DOHH2 (cell line): ENCODE measurements at regions not wholly inside any gene's neighbourhood (a gene's known extent, or its start where the extent isn't known, plus 50 kb on each side); places are given as distances from the start of the nearest gene placed in this dataset.
"Not testable (repeated sequence)": the region's sequence is repeated elsewhere in the genome, so short reads cannot be mapped to it uniquely, and the experiment has no call there.

Experiments
- H3F3A ChIP-seq: fragments of 200-600 bp; sonication (generic), shearing (Covaris generic); 2 replicates; pipeline ENCODE4 v1.6.0; 2016; ENCODE audit warnings: antibody characterized with exemption, mild to moderate bottlenecking; ENCODE audit not compliant: control insufficient read depth, insufficient read depth
- H3K27ac ChIP-seq: fragments of 200-600 bp; sonication (generic); 2 replicates; pipeline ENCODE4 v1.5.1; 2014; ENCODE audit warnings: low read depth, mild to moderate bottlenecking, low read length, moderate library complexity
- H3K27me3 ChIP-seq: fragments of 200-600 bp; sonication (generic); 2 replicates; pipeline ENCODE4 v1.6.1; 2014; ENCODE audit warnings: mild to moderate bottlenecking, low read length, mixed read lengths; ENCODE audit not compliant: control insufficient read depth
- H3K36me3 ChIP-seq: fragments of 200-600 bp; sonication (generic); 2 replicates; pipeline ENCODE4 v1.6.1; 2014; ENCODE audit warnings: mild to moderate bottlenecking, low read length, moderate library complexity, mixed read lengths; ENCODE audit not compliant: control insufficient read depth
- H3K4me1 ChIP-seq: fragments of 200-600 bp; sonication (generic); 2 replicates; pipeline ENCODE4 v1.6.1; 2014; ENCODE audit warnings: mild to moderate bottlenecking, low read length, mixed read lengths; ENCODE audit not compliant: control insufficient read depth
- H3K4me2 ChIP-seq: fragments of 200-600 bp; sonication (generic); 2 replicates; pipeline ENCODE4 v1.6.0; 2014; ENCODE audit warnings: mild to moderate bottlenecking, low read length, moderate library complexity
- H3K4me3 ChIP-seq: fragments of 200-600 bp; sonication (generic); 2 replicates; pipeline ENCODE4 v1.5.1; 2014; ENCODE audit warnings: mild to moderate bottlenecking, low read length, mixed read lengths
- H3K79me2 ChIP-seq: fragments of 200-600 bp; sonication (generic); 2 replicates; pipeline ENCODE4 v1.6.1; 2014; ENCODE audit warnings: mild to moderate bottlenecking, low read length, mixed read lengths; ENCODE audit not compliant: control insufficient read depth
- H3K9me2 ChIP-seq: fragments of 200-600 bp; sonication (generic); replicated peaks from 2 replicates; pipeline ENCODE4 v1.6.1; 2014; ENCODE audit warnings: mild to moderate bottlenecking, low read length, mixed read lengths; ENCODE audit not compliant: control insufficient read depth
- H3K9me3 ChIP-seq: fragments of 200-600 bp; sonication (generic); 2 replicates; pipeline ENCODE4 v1.6.1; 2014; ENCODE audit warnings: antibody characterized with exemption, low read length, mixed read lengths; ENCODE audit not compliant: control insufficient read depth, insufficient read depth
- H4K20me1 ChIP-seq: fragments of 200-600 bp; sonication (generic); 2 replicates; pipeline ENCODE4 v1.6.0; 2014; ENCODE audit warnings: low read depth, mild to moderate bottlenecking, antibody characterized with exemption, low read length, moderate library complexity; ENCODE audit not compliant: control insufficient read depth, insufficient read depth
- EZH2phosphoT487 ChIP-seq: fragments of 200-600 bp; sonication (generic); IDR thresholded peaks from 2 replicates; pipeline ENCODE4 v1.6.1; 2017; ENCODE audit warnings: borderline replicate concordance, mild to moderate bottlenecking, antibody characterized with exemption, low read length, moderate library complexity, mixed read lengths
- TF ChIP-seq, protein P1 (sequence below): fragments of 200-600 bp; sonication (generic); IDR thresholded peaks from one replicate; pipeline ENCODE4 v1.5.1; 2014; ENCODE audit warnings: antibody characterized with exemption, mild to moderate bottlenecking, low read depth, low read length; ENCODE audit not compliant: poor library complexity, severe bottlenecking

DNA sequence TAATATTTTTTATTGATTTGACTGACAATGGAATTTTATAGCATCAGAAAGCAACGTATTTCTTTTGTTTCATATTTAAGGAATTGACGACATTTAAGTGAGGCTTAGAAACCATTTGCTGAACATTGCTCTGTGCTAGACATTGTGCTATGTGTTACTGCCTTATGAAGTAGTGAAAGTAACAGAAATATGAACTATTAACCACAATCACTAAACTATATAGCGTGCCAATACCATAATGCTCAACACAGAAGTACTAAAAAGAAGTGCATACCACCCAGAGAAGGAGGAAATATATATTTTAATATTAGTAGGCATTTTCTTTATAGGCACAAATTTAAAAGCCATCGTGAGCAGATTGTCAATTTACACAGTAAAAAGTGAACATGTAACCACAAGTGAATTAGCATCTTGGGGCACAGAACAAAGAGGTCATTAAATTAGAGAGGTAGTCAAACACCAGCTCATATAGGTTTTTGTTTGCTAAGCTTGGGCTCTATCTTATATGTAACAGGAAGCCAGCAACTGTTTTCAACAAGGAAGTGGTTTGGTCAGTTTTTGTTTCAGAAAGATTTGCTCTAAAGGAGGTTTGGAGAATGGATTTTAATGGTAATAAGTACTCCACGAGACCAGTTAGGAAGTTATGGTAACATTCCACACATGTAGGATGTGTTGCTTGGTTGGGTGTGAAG lies 270.7 kb downstream of the GRXCR1 start:
- Histone ChIP-seq H3F3A (no peaks in the 10 kb centered on the region), H3K9me2 (no peaks in the 10 kb centered on the region), H3K27me3 (no peaks in the 10 kb centered on the region), H3K4me3 (no peak overlapping the region), H4K20me1 (no peaks in the 10 kb centered on the region), H3K4me2 (no peak overlapping the region), H3K79me2 (no peaks in the 10 kb centered on the region), H3K27ac (no peak overlapping the region), H3K4me1 (no peaks in the 10 kb centered on the region), H3K9me3 (no peaks in the 10 kb centered on the region), H3K36me3 (no peaks in the 10 kb centered on the region)
- TF ChIP-seq EZH2phosphoT487: no peak
- TF ChIP-seq, protein P1, sequence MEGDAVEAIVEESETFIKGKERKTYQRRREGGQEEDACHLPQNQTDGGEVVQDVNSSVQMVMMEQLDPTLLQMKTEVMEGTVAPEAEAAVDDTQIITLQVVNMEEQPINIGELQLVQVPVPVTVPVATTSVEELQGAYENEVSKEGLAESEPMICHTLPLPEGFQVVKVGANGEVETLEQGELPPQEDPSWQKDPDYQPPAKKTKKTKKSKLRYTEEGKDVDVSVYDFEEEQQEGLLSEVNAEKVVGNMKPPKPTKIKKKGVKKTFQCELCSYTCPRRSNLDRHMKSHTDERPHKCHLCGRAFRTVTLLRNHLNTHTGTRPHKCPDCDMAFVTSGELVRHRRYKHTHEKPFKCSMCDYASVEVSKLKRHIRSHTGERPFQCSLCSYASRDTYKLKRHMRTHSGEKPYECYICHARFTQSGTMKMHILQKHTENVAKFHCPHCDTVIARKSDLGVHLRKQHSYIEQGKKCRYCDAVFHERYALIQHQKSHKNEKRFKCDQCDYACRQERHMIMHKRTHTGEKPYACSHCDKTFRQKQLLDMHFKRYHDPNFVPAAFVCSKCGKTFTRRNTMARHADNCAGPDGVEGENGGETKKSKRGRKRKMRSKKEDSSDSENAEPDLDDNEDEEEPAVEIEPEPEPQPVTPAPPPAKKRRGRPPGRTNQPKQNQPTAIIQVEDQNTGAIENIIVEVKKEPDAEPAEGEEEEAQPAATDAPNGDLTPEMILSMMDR: no peak

DNA sequence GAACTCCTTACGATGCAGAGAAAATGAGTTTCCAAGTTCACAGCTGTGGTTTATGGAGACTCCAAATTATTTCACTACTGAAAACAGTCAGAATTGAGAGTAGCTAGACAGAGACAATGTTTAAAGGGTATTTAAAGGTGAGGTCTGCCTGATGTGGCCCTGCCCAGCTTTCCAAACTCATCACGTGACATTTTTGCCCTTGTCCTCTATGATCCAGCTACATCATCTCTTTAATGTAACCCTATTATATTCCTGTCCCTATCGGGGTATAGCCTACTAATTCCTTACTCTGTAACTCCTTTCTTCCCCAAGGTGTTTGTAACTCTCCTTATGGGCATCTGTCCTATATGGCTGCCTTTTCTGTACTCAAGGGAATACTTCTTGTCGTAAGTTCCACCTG lies 297.2 kb downstream of the GRXCR1 start:
- no peak overlapping the region for H3K4me3 ChIP-seq
- H3K4me1 ChIP-seq: no peaks in the 10 kb centered on the region
- no peak overlapping the region for H3K27ac ChIP-seq
- no peaks in the 10 kb centered on the region for H3F3A ChIP-seq
- no peaks in the 10 kb centered on the region for H3K36me3 ChIP-seq
- H3K4me2 ChIP-seq: no peak overlapping the region
- no peaks in the 10 kb centered on the region for H4K20me1 ChIP-seq
- no peaks in the 10 kb centered on the region for H3K27me3 ChIP-seq
- no peaks in the 10 kb centered on the region for H3K9me2 ChIP-seq
- no peak for TF ChIP-seq EZH2phosphoT487
- TF ChIP-seq, protein P1: no peak
- H3K79me2 ChIP-seq: no peaks in the 10 kb centered on the region
- no peaks in the 10 kb centered on the region for H3K9me3 ChIP-seq

DNA sequence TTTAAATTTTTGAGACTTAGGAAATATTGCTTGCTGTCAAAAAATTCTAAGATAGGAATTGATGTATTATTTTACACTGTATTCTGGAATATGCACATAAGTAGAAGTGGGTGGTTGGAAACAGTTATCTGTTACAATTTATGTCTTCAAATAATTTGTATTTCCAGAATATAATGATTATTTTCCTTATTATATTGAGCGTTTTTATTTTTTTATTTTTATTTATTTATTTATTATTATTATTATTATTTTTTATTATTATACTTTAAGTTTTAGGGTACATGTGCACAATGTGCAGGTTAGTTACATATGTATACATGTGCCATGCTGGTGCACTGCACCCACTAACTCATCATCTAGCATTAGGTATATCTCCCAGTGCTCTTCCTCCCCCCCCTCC lies 320.1 kb downstream of the GRXCR1 start:
- not testable (repeated sequence) for H3K9me2 ChIP-seq, H3F3A ChIP-seq, H4K20me1 ChIP-seq, H3K4me2 ChIP-seq, H3K27ac ChIP-seq, H3K79me2 ChIP-seq, H3K4me1 ChIP-seq, H3K4me3 ChIP-seq, H3K9me3 ChIP-seq, H3K36me3 ChIP-seq, H3K27me3 ChIP-seq

DNA sequence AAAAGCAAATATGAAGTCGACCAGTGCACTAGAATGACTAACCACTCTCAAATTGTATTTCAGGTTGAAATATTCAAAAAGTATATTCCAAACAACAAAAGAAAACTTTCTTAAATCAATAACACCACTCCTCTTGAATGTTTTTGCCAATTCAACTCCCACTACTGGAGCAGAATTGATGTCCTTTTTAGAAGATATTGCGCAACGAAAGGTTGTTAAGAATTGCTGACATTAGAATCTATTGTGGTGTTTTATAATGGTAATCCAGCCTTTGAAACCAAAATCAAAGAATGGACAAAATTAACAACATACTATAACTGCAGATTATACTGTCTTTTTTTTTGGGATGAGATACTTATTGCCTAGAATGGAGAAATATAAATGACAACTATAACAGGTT lies 331.3 kb downstream of the GRXCR1 start:
- no peaks in the 10 kb centered on the region for H3K79me2 ChIP-seq
- no peaks in the 10 kb centered on the region for H3K36me3 ChIP-seq
- no peaks in the 10 kb centered on the region for H3K9me3 ChIP-seq
- H3K9me2 ChIP-seq: no peaks in the 10 kb centered on the region
- H3K27ac ChIP-seq: no peak overlapping the region
- no peak overlapping the region for H3K4me3 ChIP-seq
- no peak overlapping the region for H3K4me2 ChIP-seq
- no peaks in the 10 kb centered on the region for H3K27me3 ChIP-seq
- no peaks in the 10 kb centered on the region for H3F3A ChIP-seq
- TF ChIP-seq, protein P1: no peak
- no peak for TF ChIP-seq EZH2phosphoT487
- no peaks in the 10 kb centered on the region for H4K20me1 ChIP-seq
- H3K4me1 ChIP-seq: no peaks in the 10 kb centered on the region
